Osteocyte (in vitro differentiated cells): ENCODE measurements at regions not wholly inside any gene's neighbourhood (a gene's known extent, or its start where the extent isn't known, plus 50 kb on each side); places are given as distances from the start of the nearest gene placed in this dataset.
"Not testable (repeated sequence)": the region's sequence is repeated elsewhere in the genome, so short reads cannot be mapped to it uniquely, and the experiment has no call there.

Source experiments
- DNase-seq: peaks from one replicate; pipeline ENCODE4 v3.0.0; 2021; ENCODE audit warnings: mixed read lengths; ENCODE audit not compliant: unreplicated experiment; ENCODE audit errors: extremely low spot score
- H3K27ac Mint-ChIP-seq: one replicate; pipeline ENCODE4 v1.8.0; 2021; ENCODE audit warnings: mild to moderate bottlenecking, mixed read lengths; ENCODE audit not compliant: unreplicated experiment
- H3K27me3 Mint-ChIP-seq: one replicate; pipeline ENCODE4 v1.8.0; 2021; ENCODE audit warnings: mixed read lengths; ENCODE audit not compliant: unreplicated experiment
- H3K36me3 Mint-ChIP-seq: one replicate; pipeline ENCODE4 v1.8.0; 2021; ENCODE audit warnings: mixed read lengths; ENCODE audit not compliant: unreplicated experiment
- H3K4me1 Mint-ChIP-seq: one replicate; pipeline ENCODE4 v1.8.0; 2021; ENCODE audit warnings: mixed read lengths; ENCODE audit not compliant: unreplicated experiment
- H3K4me3 Mint-ChIP-seq: one replicate; pipeline ENCODE4 v1.8.0; 2021; ENCODE audit warnings: mild to moderate bottlenecking, moderate library complexity, mixed read lengths; ENCODE audit not compliant: unreplicated experiment
- H3K9me3 Mint-ChIP-seq: one replicate; pipeline ENCODE4 v1.8.0; 2021; ENCODE audit warnings: mixed read lengths; ENCODE audit not compliant: unreplicated experiment
- TF ChIP-seq, protein P1 (sequence below): fragments of 200-600 bp; sonication (generic); IDR thresholded peaks from 2 replicates; pipeline ENCODE4 v1.5.0; 2021; ENCODE audit warnings: antibody characterized with exemption, mild to moderate bottlenecking, moderate library complexity

DNA sequence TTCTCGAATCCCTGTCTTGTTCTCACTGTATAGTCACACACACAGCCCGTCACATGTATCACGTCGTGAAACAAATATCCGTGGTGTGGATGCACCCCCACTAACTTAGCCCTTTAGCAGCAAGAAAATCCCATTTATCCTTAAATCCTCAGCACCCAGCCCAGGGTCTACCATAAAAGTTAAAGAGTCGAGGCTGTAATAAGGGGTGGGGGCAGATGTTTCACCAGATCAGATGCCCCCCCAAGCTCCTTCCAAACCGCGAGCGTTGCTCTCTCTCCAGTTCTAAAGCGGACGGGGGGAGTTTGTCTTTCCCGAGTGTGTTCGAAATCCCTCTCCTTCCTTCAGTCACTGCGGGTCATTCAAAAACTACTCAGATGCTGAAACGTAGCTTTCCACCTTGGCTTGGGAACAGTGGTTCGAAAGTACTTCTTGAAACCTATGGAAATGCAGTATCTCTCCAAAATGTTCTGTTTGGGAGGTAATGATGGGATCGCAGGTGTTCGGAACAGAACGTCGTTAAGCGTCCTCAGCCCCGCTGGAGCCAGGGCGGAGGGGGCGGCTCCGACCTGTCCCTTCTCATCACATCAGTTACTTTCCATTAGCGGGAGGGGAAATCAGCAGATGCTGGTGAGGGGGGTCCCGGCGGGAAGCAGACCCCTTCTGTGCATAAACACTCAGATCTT is 156.2 kb downstream of the BRD1 start:
- H3K4me1 Mint-ChIP-seq: peaks cover 4% of the 10 kb centered on the region
- TF ChIP-seq, protein P1, sequence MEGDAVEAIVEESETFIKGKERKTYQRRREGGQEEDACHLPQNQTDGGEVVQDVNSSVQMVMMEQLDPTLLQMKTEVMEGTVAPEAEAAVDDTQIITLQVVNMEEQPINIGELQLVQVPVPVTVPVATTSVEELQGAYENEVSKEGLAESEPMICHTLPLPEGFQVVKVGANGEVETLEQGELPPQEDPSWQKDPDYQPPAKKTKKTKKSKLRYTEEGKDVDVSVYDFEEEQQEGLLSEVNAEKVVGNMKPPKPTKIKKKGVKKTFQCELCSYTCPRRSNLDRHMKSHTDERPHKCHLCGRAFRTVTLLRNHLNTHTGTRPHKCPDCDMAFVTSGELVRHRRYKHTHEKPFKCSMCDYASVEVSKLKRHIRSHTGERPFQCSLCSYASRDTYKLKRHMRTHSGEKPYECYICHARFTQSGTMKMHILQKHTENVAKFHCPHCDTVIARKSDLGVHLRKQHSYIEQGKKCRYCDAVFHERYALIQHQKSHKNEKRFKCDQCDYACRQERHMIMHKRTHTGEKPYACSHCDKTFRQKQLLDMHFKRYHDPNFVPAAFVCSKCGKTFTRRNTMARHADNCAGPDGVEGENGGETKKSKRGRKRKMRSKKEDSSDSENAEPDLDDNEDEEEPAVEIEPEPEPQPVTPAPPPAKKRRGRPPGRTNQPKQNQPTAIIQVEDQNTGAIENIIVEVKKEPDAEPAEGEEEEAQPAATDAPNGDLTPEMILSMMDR: no peak

DNA sequence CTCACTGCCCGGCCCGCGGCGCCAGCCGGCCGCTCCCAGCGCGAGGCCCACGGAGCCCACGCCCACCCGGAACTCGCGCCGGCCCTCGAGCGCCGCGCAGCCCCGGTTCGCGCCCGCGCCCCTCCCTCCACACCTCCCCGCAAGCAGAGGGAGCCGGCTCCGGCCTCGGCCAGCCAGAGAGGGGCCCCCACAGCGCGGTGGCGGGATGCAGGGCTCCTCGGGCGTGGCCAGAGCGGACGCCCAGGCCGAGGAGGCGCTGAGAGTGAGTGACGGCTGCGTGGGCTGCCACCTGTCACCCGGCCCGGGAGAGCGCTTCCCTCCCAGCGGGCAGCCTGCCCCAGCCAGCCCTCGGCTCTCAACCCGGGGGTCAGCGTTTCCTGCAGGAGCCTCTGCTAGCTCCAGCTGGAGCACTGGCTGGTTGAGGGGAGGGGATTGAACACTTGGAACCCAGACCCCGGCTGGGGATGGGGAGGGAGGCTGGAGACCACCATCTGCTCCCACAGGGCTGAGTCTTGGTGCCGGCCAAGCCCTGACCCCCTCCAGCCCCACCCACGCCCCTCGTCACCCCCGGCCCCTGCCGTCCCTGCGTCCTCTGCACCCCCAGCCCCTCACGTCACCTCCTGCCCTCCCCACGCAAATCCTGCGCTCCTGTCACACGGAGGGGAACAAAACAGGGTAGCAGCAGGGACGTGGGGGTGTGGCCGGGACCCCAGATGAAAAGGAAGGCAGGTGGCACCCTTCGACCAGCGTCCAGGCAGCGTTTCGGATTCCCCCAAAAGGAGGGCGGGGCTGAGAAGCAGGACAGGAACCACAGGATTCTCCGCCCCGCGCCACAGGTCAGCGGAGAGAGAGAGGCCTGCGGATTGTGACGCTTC is 157.0 kb downstream of the BRD1 start:
- Mint-ChIP-seq H3K9me3 (no peaks in the 10 kb centered on the region), H3K27ac (no peak overlapping the region), H3K36me3 (no peaks in the 10 kb centered on the region), H3K27me3 (peaks cover 24% of the 10 kb centered on the region), H3K4me1 (peaks cover 4% of the 10 kb centered on the region), H3K4me3 (no peak overlapping the region)
- TF ChIP-seq, protein P1: no peak
- no peak for DNase-seq

More for the DNA sequence above, 156.2 kb downstream of the BRD1 start:
- Mint-ChIP-seq H3K4me3 (no peak overlapping the region), H3K36me3 (no peaks in the 10 kb centered on the region), H3K9me3 (no peaks in the 10 kb centered on the region), H3K27ac (no peak overlapping the region), H3K27me3 (peaks cover 24% of the 10 kb centered on the region)
- DNase-seq: no peak

GRCh38 chr22:49669969-49670455 is 157.7 kb downstream of the BRD1 start:
- not testable (repeated sequence) for H3K36me3 Mint-ChIP-seq, H3K27ac Mint-ChIP-seq, H3K4me1 Mint-ChIP-seq, DNase-seq, H3K4me3 Mint-ChIP-seq, H3K9me3 Mint-ChIP-seq
- peaks cover 24% of the 10 kb centered on the region for H3K27me3 Mint-ChIP-seq

- H3K27me3 Mint-ChIP-seq: peaks cover 24% of the 10 kb centered on the region
- H3K4me3 Mint-ChIP-seq, H3K9me3 Mint-ChIP-seq, H3K36me3 Mint-ChIP-seq, H3K4me1 Mint-ChIP-seq, H3K27ac Mint-ChIP-seq, DNase-seq: not testable (repeated sequence)
Observed at GRCh38 chr22:49669427-49669968, 158.2 kb downstream of the BRD1 start.

DNA sequence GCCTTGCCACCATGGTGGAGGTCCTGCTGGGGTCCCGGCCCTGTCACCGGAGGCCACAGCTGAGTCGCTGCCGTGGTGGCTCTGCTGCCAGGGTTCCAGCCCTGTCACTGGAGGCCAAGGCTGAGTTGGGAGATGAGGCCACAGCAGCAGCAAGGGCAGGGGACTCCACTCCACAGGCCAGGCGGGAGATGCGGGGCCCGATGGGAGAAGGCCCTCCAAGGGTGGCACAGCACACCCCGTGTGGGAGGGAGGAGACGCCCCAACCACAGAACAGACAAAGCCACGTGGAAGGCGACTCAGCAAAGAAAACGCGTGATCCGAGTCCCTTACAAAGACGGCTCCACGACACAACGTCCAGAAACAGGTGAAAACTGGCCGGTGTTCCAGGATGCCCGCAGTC is 159.3 kb downstream of the BRD1 start:
- Mint-ChIP-seq H3K27me3 (peaks cover 24% of the 10 kb centered on the region), H3K4me1 (peaks cover 4% of the 10 kb centered on the region), H3K9me3 (no peaks in the 10 kb centered on the region), H3K4me3 (no peak overlapping the region), H3K27ac (no peak overlapping the region), H3K36me3 (no peaks in the 10 kb centered on the region)
- TF ChIP-seq, protein P1: no peak
- no peak for DNase-seq

- Mint-ChIP-seq H3K27ac (no peak overlapping the region), H3K9me3 (no peaks in the 10 kb centered on the region), H3K4me1 (peaks cover 4% of the 10 kb centered on the region), H3K36me3 (no peaks in the 10 kb centered on the region), H3K27me3 (peaks cover 21% of the 10 kb centered on the region), H3K4me3 (no peak overlapping the region)
- TF ChIP-seq, protein P1: no peak
- DNase-seq: no peak
Observed at GRCh38 chr22:49667236-49667635, 160.4 kb downstream of the BRD1 start.
